HEK293T (cell line): ENCODE measurements at regions not wholly inside any gene's neighbourhood (a gene's known extent, or its start where the extent isn't known, plus 50 kb on each side); places are given as distances from the start of the nearest gene placed in this dataset.
"Not testable (repeated sequence)": the region's sequence is repeated elsewhere in the genome, so short reads cannot be mapped to it uniquely, and the experiment has no call there.

Experiments used
- CTCF ChIA-PET: fragments of 350-600 bp; formaldehyde crosslinking; extraction: SDS; loops from one replicate; lab custom pipeline; 2021; ENCODE audit warnings: antibody characterized with exemption, inconsistent platforms; lab: Yijun Ruan, JAX
- POLR2A ChIA-PET: fragments of 350-600 bp; formaldehyde crosslinking; extraction: SDS; loops from one replicate; lab custom pipeline; 2020; ENCODE audit warnings: antibody characterized with exemption, inconsistent platforms; lab: Yijun Ruan, JAX
- DNase-seq: peaks from one replicate; pipeline ENCODE4 v3.0.0; 2012; ENCODE audit warnings: mixed read lengths; ENCODE audit errors: extremely low spot score
- ARNT ChIP-seq: fragments of 450-650 bp; IDR thresholded peaks from 2 replicates; pipeline ENCODE4 v1.6.1; 2017; ENCODE audit warnings: mild to moderate bottlenecking
- BHLHE40 ChIP-seq: fragments of 450-650 bp; IDR thresholded peaks from 2 replicates; pipeline ENCODE4 v1.6.1; 2016; ENCODE audit warnings: mild to moderate bottlenecking, moderate library complexity, borderline replicate concordance
- CTBP1 ChIP-seq: fragments of 450-650 bp; IDR thresholded peaks from 2 replicates; pipeline ENCODE4 v1.6.1; 2016; ENCODE audit warnings: borderline replicate concordance
- ELF4 ChIP-seq: fragments of 450-650 bp; IDR thresholded peaks from 2 replicates; pipeline ENCODE4 v1.6.1; 2017; ENCODE audit warnings: antibody characterized with exemption
- FOXA1 ChIP-seq: fragments of 450-650 bp; IDR thresholded peaks from 2 replicates; pipeline ENCODE4 v1.6.1; 2016; ENCODE audit warnings: mild to moderate bottlenecking
- FOXK2 ChIP-seq: fragments of 450-650 bp; IDR thresholded peaks from 2 replicates; pipeline ENCODE4 v1.6.1; 2016; ENCODE audit warnings: mild to moderate bottlenecking
- FOXM1 ChIP-seq: fragments of 450-650 bp; IDR thresholded peaks from 2 replicates; pipeline ENCODE4 v1.6.1; 2017; ENCODE audit warnings: mild to moderate bottlenecking, borderline replicate concordance
- HDGF ChIP-seq: fragments of 450-650 bp; IDR thresholded peaks from 2 replicates; pipeline ENCODE4 v1.6.1; 2017; ENCODE audit warnings: antibody characterized with exemption, borderline replicate concordance
- L3MBTL2 ChIP-seq: fragments of 450-650 bp; conservative IDR thresholded peaks from 2 replicates; pipeline ENCODE4 v1.6.1; 2016; ENCODE audit warnings: mild to moderate bottlenecking
- LEF1 ChIP-seq: fragments of 450-650 bp; IDR thresholded peaks from 2 replicates; pipeline ENCODE4 v1.6.1; 2017; ENCODE audit warnings: mild to moderate bottlenecking, borderline replicate concordance
- NFRKB ChIP-seq: fragments of 450-650 bp; IDR thresholded peaks from 2 replicates; pipeline ENCODE4 v1.6.1; 2016; ENCODE audit warnings: mild to moderate bottlenecking, moderate library complexity
- SP1 ChIP-seq: fragments of 450-650 bp; IDR thresholded peaks from 2 replicates; pipeline ENCODE4 v1.6.1; 2017
- SUZ12 ChIP-seq: fragments of 450-650 bp; IDR thresholded peaks from 2 replicates; pipeline ENCODE4 v1.6.1; 2016; ENCODE audit warnings: mild to moderate bottlenecking
- TARDBP ChIP-seq: fragments of 450-650 bp; IDR thresholded peaks from 2 replicates; pipeline ENCODE4 v1.6.1; 2016
- ZNF384 ChIP-seq: fragments of 450-650 bp; IDR thresholded peaks from 2 replicates; pipeline ENCODE4 v1.6.1; 2016
- TF ChIP-seq, protein P1 (sequence below): fragments of 450-650 bp; IDR thresholded peaks from 2 replicates; pipeline ENCODE4 v1.6.1; 2016

DNA sequence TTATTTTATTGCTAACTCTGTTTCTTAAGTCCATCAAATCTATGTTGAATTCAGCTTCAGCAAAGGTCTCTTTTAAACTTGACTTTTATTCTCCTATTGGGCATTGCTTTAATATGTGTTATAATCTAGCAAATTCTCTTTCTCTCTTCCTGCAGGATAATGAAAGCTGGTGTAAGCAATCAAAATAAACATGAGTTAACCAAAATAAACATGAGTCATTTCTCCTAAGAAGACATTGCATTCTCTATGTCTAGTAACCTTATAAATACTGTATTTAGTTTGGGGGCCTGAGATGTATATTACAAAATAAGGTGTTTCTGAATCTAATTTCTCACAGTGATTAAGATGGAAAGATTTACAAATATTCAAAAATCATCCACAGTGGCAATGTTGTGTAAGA, 739.1 kb upstream of the ATXN7L3B start:
- no peak for DNase-seq
- ChIA-PET CTCF (no interaction called here), POLR2A (no interaction called here)
- TF ChIP-seq BHLHE40 = no peak
- TF ChIP-seq FOXK2 = no peak
- TF ChIP-seq ZNF384 = no peak
- TF ChIP-seq CTBP1 = no peak
- TF ChIP-seq, protein P1, sequence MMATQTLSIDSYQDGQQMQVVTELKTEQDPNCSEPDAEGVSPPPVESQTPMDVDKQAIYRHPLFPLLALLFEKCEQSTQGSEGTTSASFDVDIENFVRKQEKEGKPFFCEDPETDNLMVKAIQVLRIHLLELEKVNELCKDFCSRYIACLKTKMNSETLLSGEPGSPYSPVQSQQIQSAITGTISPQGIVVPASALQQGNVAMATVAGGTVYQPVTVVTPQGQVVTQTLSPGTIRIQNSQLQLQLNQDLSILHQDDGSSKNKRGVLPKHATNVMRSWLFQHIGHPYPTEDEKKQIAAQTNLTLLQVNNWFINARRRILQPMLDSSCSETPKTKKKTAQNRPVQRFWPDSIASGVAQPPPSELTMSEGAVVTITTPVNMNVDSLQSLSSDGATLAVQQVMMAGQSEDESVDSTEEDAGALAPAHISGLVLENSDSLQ = no peak
- no peak for TF ChIP-seq NFRKB
- TF ChIP-seq HDGF = no peak
- TF ChIP-seq FOXM1 = no peak
- no peak for TF ChIP-seq L3MBTL2
- TF ChIP-seq LEF1 = no peak
- TF ChIP-seq ELF4 = no peak
- TF ChIP-seq SP1 = no peak
- TF ChIP-seq SUZ12 = no peak
- no peak for TF ChIP-seq FOXA1

DNA sequence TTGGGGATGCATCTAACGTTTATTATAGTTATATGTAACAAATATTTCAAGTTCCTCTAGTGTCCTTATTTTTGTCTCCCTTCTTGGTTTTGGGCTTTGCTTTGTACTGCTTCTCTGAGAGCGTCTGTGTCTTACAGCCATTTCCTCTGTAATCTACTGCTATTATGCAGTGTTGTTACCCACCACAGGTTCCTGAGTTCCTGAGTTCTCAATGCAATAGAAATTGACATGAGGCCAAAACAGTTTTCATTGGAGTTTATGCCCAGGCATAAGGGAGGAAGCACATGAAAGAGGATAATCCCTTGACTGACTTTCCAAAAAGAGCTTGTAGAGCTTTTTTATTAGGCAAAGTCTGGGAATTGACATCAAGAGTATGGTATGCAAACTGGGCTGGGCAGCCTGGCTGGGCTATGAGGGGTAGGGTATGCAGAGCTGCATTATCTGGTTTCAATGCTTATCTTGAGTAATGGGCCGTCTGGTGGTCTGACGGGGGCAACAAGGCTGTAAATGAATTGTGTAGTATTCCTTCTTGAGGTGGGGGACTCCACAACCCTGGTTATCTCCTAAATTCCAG, 722.5 kb upstream of the ATXN7L3B start:
- no peak for TF ChIP-seq FOXK2
- TF ChIP-seq CTBP1 = no peak
- TF ChIP-seq L3MBTL2 = no peak
- no peak for TF ChIP-seq BHLHE40
- CTCF ChIA-PET = no interaction called here
- POLR2A ChIA-PET = no interaction called here
- no peak for DNase-seq

DNA sequence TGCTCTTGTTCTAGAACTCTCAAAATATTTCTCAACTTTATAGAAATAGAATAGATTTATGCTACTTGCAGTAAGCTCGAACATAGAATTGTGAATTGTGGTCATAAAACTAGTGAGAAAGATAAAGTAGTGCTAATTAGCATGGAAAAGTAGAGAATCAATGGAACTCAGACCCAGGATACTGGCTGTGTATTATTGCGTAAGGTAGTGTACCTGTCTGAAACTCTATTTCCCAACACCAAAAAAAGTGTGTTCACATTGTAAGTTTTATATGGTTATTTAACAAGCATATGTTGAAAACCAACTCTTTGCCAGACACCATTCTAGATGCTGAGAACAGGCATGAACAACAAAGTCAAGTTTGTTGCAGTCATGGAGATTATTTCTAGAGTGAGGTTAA, 720.5 kb upstream of the ATXN7L3B start:
- CTCF ChIA-PET = no interaction called here
- no peak for DNase-seq
- no peak for TF ChIP-seq HDGF
- TF ChIP-seq FOXM1 = no peak
- TF ChIP-seq, protein P1 = no peak
- no peak for TF ChIP-seq TARDBP
- POLR2A ChIA-PET = no interaction called here

DNA sequence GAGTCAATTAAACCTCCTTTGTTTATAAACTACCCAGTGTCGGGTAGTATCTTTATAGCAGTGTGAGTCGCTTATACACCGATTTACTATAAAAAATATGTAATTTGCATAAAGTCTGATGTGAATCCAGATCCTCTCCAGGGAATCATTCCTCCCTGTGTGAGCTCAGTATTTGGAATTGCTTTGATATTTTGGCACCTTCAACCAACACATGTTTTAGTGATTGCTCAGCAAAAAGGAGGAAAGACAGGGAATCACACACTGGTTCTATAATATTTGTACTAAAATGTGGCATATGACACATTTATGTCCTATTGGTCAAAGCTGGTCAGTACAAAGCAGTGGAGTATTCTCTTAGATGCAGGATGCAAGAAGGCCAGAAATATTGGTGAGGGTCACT, 703.9 kb upstream of the ATXN7L3B start:
- DNase-seq = no peak
- CTCF ChIA-PET = no interaction called here
- POLR2A ChIA-PET = no interaction called here
- TF ChIP-seq L3MBTL2 = no peak
- TF ChIP-seq SP1 = no peak
- TF ChIP-seq CTBP1 = no peak

DNA sequence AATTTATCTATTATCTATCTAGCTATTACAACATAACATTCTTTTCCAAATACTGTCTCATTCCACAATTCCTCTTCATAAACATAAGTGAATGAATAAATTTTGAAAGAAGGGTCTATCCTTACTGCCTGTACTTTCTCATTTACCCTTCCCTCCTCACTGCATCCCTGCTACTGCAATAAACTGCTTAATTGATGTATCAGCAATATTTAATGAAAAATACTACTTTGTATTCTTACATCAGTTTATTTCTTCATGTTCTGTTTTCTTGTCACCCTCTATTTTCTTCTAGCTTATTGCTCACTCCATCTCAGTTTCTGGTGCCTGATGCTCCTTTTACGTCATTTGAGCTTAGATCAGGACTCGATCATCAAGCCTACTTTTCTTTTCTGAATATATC, 695.7 kb upstream of the ATXN7L3B start:
- ChIA-PET CTCF (no interaction called here), POLR2A (no interaction called here)
- no peak for DNase-seq
- no peak for TF ChIP-seq CTBP1

DNA sequence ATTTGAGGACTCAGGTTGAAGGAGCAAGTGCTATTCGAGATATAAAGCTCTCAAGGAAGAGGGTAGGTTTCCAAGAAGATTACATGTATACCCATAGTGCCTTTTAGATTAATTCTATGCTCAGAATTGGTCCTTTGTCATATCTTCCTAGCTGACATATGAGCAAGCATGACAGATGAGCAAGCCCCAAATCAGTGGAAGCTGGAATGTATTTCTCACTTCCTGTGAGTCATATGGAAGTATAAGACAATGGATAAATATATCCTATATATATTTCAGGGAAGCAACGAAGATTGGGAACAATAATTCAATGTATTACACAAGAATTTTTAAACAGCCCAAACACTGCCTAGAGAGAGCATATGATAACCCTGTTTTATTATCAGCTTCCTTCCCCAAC, 674.1 kb upstream of the ATXN7L3B start:
- no peak for DNase-seq

DNA sequence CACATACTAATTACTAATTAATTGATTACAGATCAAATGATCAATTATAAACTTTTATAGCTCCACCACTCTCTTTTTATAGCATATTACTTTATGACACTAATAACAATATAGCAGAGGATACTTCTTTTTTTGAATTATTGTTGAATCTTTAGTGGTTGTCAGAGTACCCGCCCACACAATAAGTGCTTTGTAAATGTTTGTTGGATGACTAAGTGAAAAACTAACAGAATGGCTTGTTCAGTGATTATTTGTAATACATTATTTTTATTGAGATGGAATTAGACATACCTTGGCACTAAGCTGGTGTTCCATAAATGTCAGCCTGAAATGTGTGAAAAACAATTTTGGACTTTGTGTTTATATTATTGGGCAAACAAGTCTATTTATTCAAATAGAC, 670.5 kb upstream of the ATXN7L3B start:
- ChIA-PET POLR2A (no interaction called here), CTCF (interaction anchor here (0.7 kb wide), 1 partner anchor 67 kb away, joined by 4 read pairs; no protein-coding TSS in a partner anchor)
- TF ChIP-seq SUZ12 (no peak), SP1 (no peak), ARNT (no peak), ZNF384 (no peak)

More for the DNA sequence above, 674.1 kb upstream of the ATXN7L3B start:
- TF ChIP-seq TARDBP (no peak), SUZ12 (no peak), HDGF (no peak), BHLHE40 (no peak), ELF4 (no peak), ARNT (no peak), FOXK2 (no peak), FOXA1 (no peak), L3MBTL2 (no peak), SP1 (no peak), ZNF384 (no peak), NFRKB (no peak), CTBP1 (no peak), FOXM1 (no peak), LEF1 (no peak)
- TF ChIP-seq, protein P1 = no peak
- ChIA-PET CTCF (no interaction called here), POLR2A (no interaction called here)

DNA sequence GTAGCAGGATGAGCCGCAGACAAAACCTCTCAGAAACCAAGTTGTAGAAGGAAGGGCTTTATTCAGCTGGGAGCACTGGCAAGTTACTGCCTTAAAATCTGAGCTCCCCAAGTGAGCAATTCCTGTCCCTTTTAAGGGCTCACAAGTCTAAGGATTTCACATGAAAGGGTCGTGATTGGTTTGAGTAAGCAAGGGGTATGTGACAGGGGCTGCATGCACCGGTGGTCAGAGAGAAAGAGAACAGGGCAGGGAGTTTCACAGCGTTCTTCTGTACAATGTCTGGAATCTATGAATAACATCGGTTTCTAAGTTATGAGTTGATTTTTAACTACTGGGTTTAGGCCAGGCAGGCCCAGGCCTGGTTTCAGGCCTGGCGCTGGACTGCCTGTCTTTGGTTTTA, 660.3 kb upstream of the ATXN7L3B start:
- DNase-seq, CTCF ChIA-PET, POLR2A ChIA-PET: not testable (repeated sequence)

More for the DNA sequence above, 670.5 kb upstream of the ATXN7L3B start:
- DNase-seq = no peak
